ENCODE measurements at regions not wholly inside any gene's neighbourhood (a gene's known extent, or its start where the extent isn't known, plus 50 kb on each side); places are given as distances from the start of the nearest gene placed in this dataset.

- H3K4me3 ChIP-seq (ENCODE audit: low read depth, low read length): no peak overlapping the region
- H2AFZ ChIP-seq (ENCODE audit: low read length, unreplicated experiment): no peak overlapping the region
- H3K27ac ChIP-seq (ENCODE audit: low read depth, low read length): no peak overlapping the region
- no peaks in the 10 kb centered on the region for H3K27me3 ChIP-seq (ENCODE audit: insufficient read depth, low read length)
- H3K4me1 ChIP-seq (ENCODE audit: control insufficient read depth, insufficient read depth, low read length, unreplicated experiment): no peaks in the 10 kb centered on the region
- H3K36me3 ChIP-seq (ENCODE audit: insufficient read depth, low read length): no peaks in the 10 kb centered on the region
- H3K79me2 ChIP-seq (ENCODE audit: control insufficient read depth, insufficient read depth, low read length, unreplicated experiment): no peaks in the 10 kb centered on the region
Observed at GRCh38 chr11:70674605-70675004, 276.3 kb downstream of the CTTN start.

- Histone ChIP-seq H3K36me3 (ENCODE audit: insufficient read depth, low read length) (no peaks in the 10 kb centered on the region), H3K4me3 (ENCODE audit: low read depth, low read length) (no peak overlapping the region), H2AFZ (ENCODE audit: low read length, unreplicated experiment) (no peak overlapping the region), H3K79me2 (ENCODE audit: control insufficient read depth, insufficient read depth, low read length, unreplicated experiment) (no peaks in the 10 kb centered on the region), H3K4me1 (ENCODE audit: control insufficient read depth, insufficient read depth, low read length, unreplicated experiment) (no peaks in the 10 kb centered on the region), H3K27me3 (ENCODE audit: insufficient read depth, low read length) (no peaks in the 10 kb centered on the region), H3K27ac (ENCODE audit: low read depth, low read length) (no peak overlapping the region)
Observed at GRCh38 chr11:70675697-70676374, 277.5 kb downstream of the CTTN start.

- Histone ChIP-seq H3K79me2 (ENCODE audit: control insufficient read depth, insufficient read depth, low read length, unreplicated experiment) (no peaks in the 10 kb centered on the region), H3K4me3 (ENCODE audit: low read depth, low read length) (no peak overlapping the region), H3K4me1 (ENCODE audit: control insufficient read depth, insufficient read depth, low read length, unreplicated experiment) (no peaks in the 10 kb centered on the region), H3K27ac (ENCODE audit: low read depth, low read length) (no peak overlapping the region), H3K27me3 (ENCODE audit: insufficient read depth, low read length) (no peaks in the 10 kb centered on the region), H3K36me3 (ENCODE audit: insufficient read depth, low read length) (no peaks in the 10 kb centered on the region), H2AFZ (ENCODE audit: low read length, unreplicated experiment) (no peak overlapping the region)
Observed at GRCh38 chr11:70677232-70677916, 279.0 kb downstream of the CTTN start.

GRCh38 chr11:70678931-70679900 lies 280.9 kb downstream of the CTTN start:
- H3K4me1 ChIP-seq (ENCODE audit: control insufficient read depth, insufficient read depth, low read length, unreplicated experiment): no peaks in the 10 kb centered on the region
- H3K36me3 ChIP-seq (ENCODE audit: insufficient read depth, low read length): no peaks in the 10 kb centered on the region
- no peak overlapping the region for H2AFZ ChIP-seq (ENCODE audit: low read length, unreplicated experiment)
- H3K4me3 ChIP-seq (ENCODE audit: low read depth, low read length): no peak overlapping the region
- H3K27me3 ChIP-seq (ENCODE audit: insufficient read depth, low read length): no peaks in the 10 kb centered on the region
- no peak overlapping the region for H3K27ac ChIP-seq (ENCODE audit: low read depth, low read length)
- no peaks in the 10 kb centered on the region for H3K79me2 ChIP-seq (ENCODE audit: control insufficient read depth, insufficient read depth, low read length, unreplicated experiment)

- Histone ChIP-seq H3K4me1 (ENCODE audit: control insufficient read depth, insufficient read depth, low read length, unreplicated experiment) (no peaks in the 10 kb centered on the region), H3K36me3 (ENCODE audit: insufficient read depth, low read length) (no peaks in the 10 kb centered on the region), H2AFZ (ENCODE audit: low read length, unreplicated experiment) (no peak overlapping the region), H3K4me3 (ENCODE audit: low read depth, low read length) (no peak overlapping the region), H3K27ac (ENCODE audit: low read depth, low read length) (no peak overlapping the region), H3K27me3 (ENCODE audit: insufficient read depth, low read length) (no peaks in the 10 kb centered on the region), H3K79me2 (ENCODE audit: control insufficient read depth, insufficient read depth, low read length, unreplicated experiment) (no peaks in the 10 kb centered on the region)
Observed at GRCh38 chr11:70680781-70681281, 282.5 kb downstream of the CTTN start.

GRCh38 chr11:70682056-70682455 lies 283.7 kb downstream of the CTTN start:
- H3K36me3 ChIP-seq (ENCODE audit: insufficient read depth, low read length): no peaks in the 10 kb centered on the region
- H3K79me2 ChIP-seq (ENCODE audit: control insufficient read depth, insufficient read depth, low read length, unreplicated experiment): no peaks in the 10 kb centered on the region
- no peak overlapping the region for H3K4me3 ChIP-seq (ENCODE audit: low read depth, low read length)
- H3K27me3 ChIP-seq (ENCODE audit: insufficient read depth, low read length): no peaks in the 10 kb centered on the region
- H3K4me1 ChIP-seq (ENCODE audit: control insufficient read depth, insufficient read depth, low read length, unreplicated experiment): no peaks in the 10 kb centered on the region
- no peak overlapping the region for H3K27ac ChIP-seq (ENCODE audit: low read depth, low read length)
- no peak overlapping the region for H2AFZ ChIP-seq (ENCODE audit: low read length, unreplicated experiment)

- Histone ChIP-seq H3K4me3 (ENCODE audit: low read depth, low read length) (no peak overlapping the region), H3K27ac (ENCODE audit: low read depth, low read length) (no peak overlapping the region), H3K36me3 (ENCODE audit: insufficient read depth, low read length) (no peaks in the 10 kb centered on the region), H3K27me3 (ENCODE audit: insufficient read depth, low read length) (no peaks in the 10 kb centered on the region), H3K79me2 (ENCODE audit: control insufficient read depth, insufficient read depth, low read length, unreplicated experiment) (no peaks in the 10 kb centered on the region), H3K4me1 (ENCODE audit: control insufficient read depth, insufficient read depth, low read length, unreplicated experiment) (no peaks in the 10 kb centered on the region), H2AFZ (ENCODE audit: low read length, unreplicated experiment) (no peak overlapping the region)
Observed at GRCh38 chr11:70682760-70683159, 284.4 kb downstream of the CTTN start.

GRCh38 chr11:70687716-70688115 lies 289.4 kb downstream of the CTTN start:
- H2AFZ ChIP-seq (ENCODE audit: low read length, unreplicated experiment): no peak overlapping the region

GRCh38 chr11:70688142-70688541 lies 289.8 kb downstream of the CTTN start:
- Histone ChIP-seq H3K27ac (ENCODE audit: low read depth, low read length) (no peak overlapping the region), H3K79me2 (ENCODE audit: control insufficient read depth, insufficient read depth, low read length, unreplicated experiment) (no peaks in the 10 kb centered on the region), H2AFZ (ENCODE audit: low read length, unreplicated experiment) (no peak overlapping the region), H3K4me1 (ENCODE audit: control insufficient read depth, insufficient read depth, low read length, unreplicated experiment) (no peaks in the 10 kb centered on the region), H3K4me3 (ENCODE audit: low read depth, low read length) (no peak overlapping the region), H3K27me3 (ENCODE audit: insufficient read depth, low read length) (no peaks in the 10 kb centered on the region), H3K36me3 (ENCODE audit: insufficient read depth, low read length) (no peaks in the 10 kb centered on the region)

More at GRCh38 chr11:70687716-70688115, 289.4 kb downstream of the CTTN start:
- H3K36me3 ChIP-seq (ENCODE audit: insufficient read depth, low read length): no peaks in the 10 kb centered on the region
- H3K27ac ChIP-seq (ENCODE audit: low read depth, low read length): no peak overlapping the region
- H3K79me2 ChIP-seq (ENCODE audit: control insufficient read depth, insufficient read depth, low read length, unreplicated experiment): no peaks in the 10 kb centered on the region
- H3K4me3 ChIP-seq (ENCODE audit: low read depth, low read length): no peak overlapping the region
- no peaks in the 10 kb centered on the region for H3K27me3 ChIP-seq (ENCODE audit: insufficient read depth, low read length)
- no peaks in the 10 kb centered on the region for H3K4me1 ChIP-seq (ENCODE audit: control insufficient read depth, insufficient read depth, low read length, unreplicated experiment)

GRCh38 chr11:70689764-70690163 lies 291.4 kb downstream of the CTTN start:
- Histone ChIP-seq H3K79me2 (ENCODE audit: control insufficient read depth, insufficient read depth, low read length, unreplicated experiment) (no peaks in the 10 kb centered on the region), H3K4me3 (ENCODE audit: low read depth, low read length) (no peak overlapping the region), H3K36me3 (ENCODE audit: insufficient read depth, low read length) (no peaks in the 10 kb centered on the region), H3K4me1 (ENCODE audit: control insufficient read depth, insufficient read depth, low read length, unreplicated experiment) (no peaks in the 10 kb centered on the region), H3K27me3 (ENCODE audit: insufficient read depth, low read length) (no peaks in the 10 kb centered on the region), H2AFZ (ENCODE audit: low read length, unreplicated experiment) (no peak overlapping the region), H3K27ac (ENCODE audit: low read depth, low read length) (no peak overlapping the region)
